Osteoblast (primary cell): ENCODE measurements at regions not wholly inside any gene's neighbourhood (a gene's known extent, or its start where the extent isn't known, plus 50 kb on each side); places are given as distances from the start of the nearest gene placed in this dataset.

ENCODE experiments used
- DNase-seq: peaks from one replicate; pipeline ENCODE4 v3.0.0; 2011; ENCODE audit warnings: low spot score, mixed read lengths; ENCODE audit not compliant: insufficient read length; ENCODE audit errors: missing footprints
- H2AFZ ChIP-seq: 2 replicates; pipeline ENCODE4 v1.6.0; 2011; ENCODE audit warnings: mild to moderate bottlenecking, low read length
- H3K27ac ChIP-seq: 2 replicates; pipeline ENCODE4 v1.5.1; 2011; ENCODE audit warnings: mild to moderate bottlenecking, low read depth, low read length, moderate library complexity
- H3K27me3 ChIP-seq: 2 replicates; pipeline ENCODE4 v1.6.0; 2012; ENCODE audit warnings: mild to moderate bottlenecking, control low read depth, inconsistent platforms, low read length, moderate library complexity; ENCODE audit not compliant: insufficient read depth
- H3K36me3 ChIP-seq: 2 replicates; pipeline ENCODE4 v1.5.1; 2011; ENCODE audit warnings: mild to moderate bottlenecking, low read length, control low read depth, moderate library complexity; ENCODE audit not compliant: insufficient read depth
- H3K4me1 ChIP-seq: 2 replicates; pipeline ENCODE4 v1.5.1; 2011; ENCODE audit warnings: mild to moderate bottlenecking, low read length, control low read depth, moderate library complexity; ENCODE audit not compliant: insufficient read depth
- H3K4me2 ChIP-seq: 2 replicates; pipeline ENCODE4 v1.6.0; 2011; ENCODE audit warnings: mild to moderate bottlenecking, low read length; ENCODE audit not compliant: insufficient read depth
- H3K4me3 ChIP-seq: fragments of 200-600 bp; sonication (generic); 3 replicates; pipeline ENCODE4 v1.5.1; 2012; ENCODE audit warnings: mild to moderate bottlenecking, low read length, inconsistent platforms; ENCODE audit not compliant: insufficient read depth
- H3K79me2 ChIP-seq: 2 replicates; pipeline ENCODE4 v1.6.0; 2012; ENCODE audit warnings: mild to moderate bottlenecking, low read length, control low read depth, inconsistent platforms; ENCODE audit not compliant: insufficient read depth
- H3K9me3 ChIP-seq: 2 replicates; pipeline ENCODE4 v1.5.1; 2011; ENCODE audit warnings: low read depth, low read length, control low read depth
- H4K20me1 ChIP-seq: 2 replicates; pipeline ENCODE4 v1.6.0; 2012; ENCODE audit warnings: mild to moderate bottlenecking, low read length, control low read depth; ENCODE audit not compliant: insufficient read depth
- CTCF ChIP-seq: IDR thresholded peaks from 2 replicates; pipeline ENCODE4 v1.5.1; 2011; ENCODE audit warnings: mild to moderate bottlenecking, low read depth, low read length, moderate library complexity; ENCODE audit errors: extremely low read depth

GRCh38 chr18:33916200-33916599 lies 308.5 kb downstream of the NOL4 start:
- Histone ChIP-seq H3K4me3 (no peak overlapping the region), H2AFZ (no peak overlapping the region), H3K36me3 (no peaks in the 10 kb centered on the region), H4K20me1 (no peaks in the 10 kb centered on the region), H3K79me2 (no peaks in the 10 kb centered on the region), H3K4me1 (no peaks in the 10 kb centered on the region), H3K27me3 (no peaks in the 10 kb centered on the region), H3K9me3 (no peaks in the 10 kb centered on the region), H3K4me2 (no peak overlapping the region), H3K27ac (no peak overlapping the region)
- no peak for TF ChIP-seq CTCF
- no peak for DNase-seq

GRCh38 chr18:33914399-33914798 lies 310.3 kb downstream of the NOL4 start:
- DNase-seq, result no peak
- Histone ChIP-seq H3K36me3 (no peaks in the 10 kb centered on the region), H2AFZ (no peak overlapping the region), H3K4me2 (no peak overlapping the region), H3K4me3 (no peak overlapping the region), H3K27ac (no peak overlapping the region), H3K79me2 (no peaks in the 10 kb centered on the region), H3K27me3 (no peaks in the 10 kb centered on the region), H3K4me1 (no peaks in the 10 kb centered on the region), H4K20me1 (no peaks in the 10 kb centered on the region), H3K9me3 (no peaks in the 10 kb centered on the region)
- TF ChIP-seq CTCF, result no peak

GRCh38 chr18:33906046-33906445 lies 318.7 kb downstream of the NOL4 start:
- no peak for TF ChIP-seq CTCF
- no peak overlapping the region for H3K27ac ChIP-seq
- H3K4me3 ChIP-seq, result no peak overlapping the region
- no peaks in the 10 kb centered on the region for H3K36me3 ChIP-seq
- no peaks in the 10 kb centered on the region for H4K20me1 ChIP-seq
- H3K9me3 ChIP-seq, result peaks cover 4% of the 10 kb centered on the region
- DNase-seq, result no peak
- no peaks in the 10 kb centered on the region for H3K4me1 ChIP-seq
- no peaks in the 10 kb centered on the region for H3K27me3 ChIP-seq
- no peaks in the 10 kb centered on the region for H3K79me2 ChIP-seq
- H3K4me2 ChIP-seq, result no peak overlapping the region
- H2AFZ ChIP-seq, result no peak overlapping the region

- no peaks in the 10 kb centered on the region for H3K36me3 ChIP-seq
- H3K4me3 ChIP-seq, result no peak overlapping the region
- no peaks in the 10 kb centered on the region for H3K79me2 ChIP-seq
- H3K4me1 ChIP-seq, result no peaks in the 10 kb centered on the region
- H4K20me1 ChIP-seq, result no peaks in the 10 kb centered on the region
- H3K9me3 ChIP-seq, result peaks cover 4% of the 10 kb centered on the region
- no peaks in the 10 kb centered on the region for H3K27me3 ChIP-seq
- no peak overlapping the region for H3K4me2 ChIP-seq
- no peak for TF ChIP-seq CTCF
- no peak overlapping the region for H3K27ac ChIP-seq
- no peak for DNase-seq
- H2AFZ ChIP-seq, result no peak overlapping the region
These were observed 322.7 kb downstream of the NOL4 start for GRCh38 chr18:33901894-33902512.
